Breast epithelium (tissue), 4 donors: ENCODE measurements at regions not wholly inside any gene's neighbourhood (a gene's known extent, or its start where the extent isn't known, plus 50 kb on each side); places are given as distances from the start of the nearest gene placed in this dataset.
"Not testable (repeated sequence)": the region's sequence is repeated elsewhere in the genome, so short reads cannot be mapped to it uniquely, and the experiment has no call there.

Experiments
- DNase-seq, 2 donors: peaks; one replicate each; pipeline ENCODE4 v3.0.0-alpha.2; 2019; ENCODE audit warnings: low spot score in 2 of 2
- H3K27ac ChIP-seq, 2 donors: fragments of 200-600 bp; sonication (generic) in 1 of 2; one replicate each; pipeline ENCODE4 v1.5.1; 2016 to 2019; ENCODE audit warnings: mild to moderate bottlenecking in 1 of 2
- H3K27me3 ChIP-seq, 2 donors: fragments of 200-600 bp; sonication (generic) in 1 of 2; one replicate each; pipeline versions ENCODE4 v1.5.1 to v1.6.0; 2017 to 2019; ENCODE audit warnings: control low read depth in 1 of 2, mild to moderate bottlenecking in 1 of 2
- H3K36me3 ChIP-seq: fragments of 200-600 bp; one replicate; pipeline ENCODE4 v1.5.1; 2019
- H3K4me1 ChIP-seq, 2 donors: fragments of 200-600 bp; sonication (generic); one replicate each; pipeline ENCODE4 v1.5.1; 2016 to 2019; ENCODE audit warnings: control low read depth in 1 of 2
- H3K4me3 ChIP-seq, 3 donors: fragments of 200-600 bp; sonication (generic); 1 replicate in 2 of 3; 2 replicates in 1 of 3; pipeline ENCODE4 v1.5.1; 2016 to 2019; ENCODE audit warnings: mild to moderate bottlenecking in 3 of 3, moderate library complexity in 2 of 3
- H3K9me3 ChIP-seq, 2 donors: fragments of 200-600 bp; sonication (generic) in 1 of 2; one replicate each; pipeline ENCODE4 v1.5.1; 2016 to 2019; ENCODE audit warnings: control low read depth in 1 of 2
- CTCF ChIP-seq, 3 donors: fragments of 450-650 bp; IDR thresholded peaks; one replicate each; pipeline ENCODE4 v1.5.1; 2016 to 2017; ENCODE audit warnings: antibody characterized with exemption in 3 of 3, mild to moderate bottlenecking in 3 of 3, moderate library complexity in 3 of 3
- POLR2A ChIP-seq: fragments of 450-650 bp; IDR thresholded peaks from one replicate; pipeline ENCODE4 v1.6.1; 2016; ENCODE audit warnings: antibody characterized with exemption, mild to moderate bottlenecking, moderate library complexity
- POLR2AphosphoS5 ChIP-seq, 3 donors: sonication (generic); formaldehyde crosslinking; IDR thresholded peaks; one replicate each; pipeline ENCODE4 v1.6.1; 2017; ENCODE audit warnings: antibody characterized with exemption in 3 of 3
- intact Hi-C: fragments of 100-400 bp; cut with DNase I; formaldehyde crosslinking; loops from one replicate; pipeline ENCODE4 v1.15.1; 2023; ENCODE audit warnings: low total_unique reads

- H3K9me3 ChIP-seq: no peaks in the 10 kb centered on the region
- H3K27ac ChIP-seq: no peak overlapping the region
- H3K36me3 ChIP-seq: no peaks in the 10 kb centered on the region
- H3K4me1 ChIP-seq: no peaks in the 10 kb centered on the region
- intact Hi-C loops: no loop called here
- no peak for DNase-seq
- no peak for TF ChIP-seq POLR2A
- no peak for TF ChIP-seq CTCF (IDR thresholded peaks at IDR 0.05)
- no peak for TF ChIP-seq POLR2AphosphoS5 (IDR thresholded peaks at IDR 0.05)
- no peaks in the 10 kb centered on the region for H3K27me3 ChIP-seq
- no peak overlapping the region for H3K4me3 ChIP-seq
Measured at GRCh38 chr5:54795284-54795683, 190.1 kb downstream of the ESM1 start.

- Histone ChIP-seq H3K27ac (no peak overlapping the region), H3K9me3 (no peaks in the 10 kb centered on the region), H3K27me3 (no peaks in the 10 kb centered on the region), H3K4me3 (no peak overlapping the region), H3K4me1 (no peaks in the 10 kb centered on the region), H3K36me3 (no peaks in the 10 kb centered on the region)
- intact Hi-C loops: no loop called here
- TF ChIP-seq POLR2A (no peak), CTCF (IDR thresholded peaks at IDR 0.05) (no peak), POLR2AphosphoS5 (IDR thresholded peaks at IDR 0.05) (no peak)
- no peak for DNase-seq
Measured at GRCh38 chr5:54794135-54794975, 191.0 kb downstream of the ESM1 start.

- no peaks in the 10 kb centered on the region for H3K4me1 ChIP-seq
- no peaks in the 10 kb centered on the region for H3K36me3 ChIP-seq
- H3K27me3 ChIP-seq: no peaks in the 10 kb centered on the region
- DNase-seq: no peak
- peak overlapping the region in 1 of 2 donors; percentile 23 for H3K27ac ChIP-seq
- intact Hi-C loops: no loop called here
- TF ChIP-seq POLR2A (no peak), POLR2AphosphoS5 (IDR thresholded peaks at IDR 0.05) (no peak), CTCF (IDR thresholded peaks at IDR 0.05) (no peak)
- H3K4me3 ChIP-seq: no peak overlapping the region
- H3K9me3 ChIP-seq: no peaks in the 10 kb centered on the region
Measured at GRCh38 chr5:54793468-54794134, 191.8 kb downstream of the ESM1 start.

GRCh38 chr5:54792611-54793404 lies 192.6 kb downstream of the ESM1 start:
- Histone ChIP-seq H3K4me3 (no peak overlapping the region), H3K27ac (peak overlapping the region in 1 of 2 donors; percentile 23), H3K27me3 (no peaks in the 10 kb centered on the region), H3K36me3 (no peaks in the 10 kb centered on the region), H3K9me3 (no peaks in the 10 kb centered on the region), H3K4me1 (no peaks in the 10 kb centered on the region)
- peak in 1 of 2 donors; percentile 56 for DNase-seq
- intact Hi-C loops: no loop called here
- no peak for TF ChIP-seq POLR2AphosphoS5 (IDR thresholded peaks at IDR 0.05)
- TF ChIP-seq CTCF (IDR thresholded peaks at IDR 0.05): no peak
- TF ChIP-seq POLR2A: no peak

GRCh38 chr5:54787910-54788309 lies 197.5 kb downstream of the ESM1 start:
- intact Hi-C loops, H3K27me3 ChIP-seq, H3K4me1 ChIP-seq, H3K27ac ChIP-seq, H3K36me3 ChIP-seq, H3K4me3 ChIP-seq, DNase-seq, H3K9me3 ChIP-seq: not testable (repeated sequence)
